Suprapubic skin (tissue), 4 donors: ENCODE measurements at regions not wholly inside any gene's neighbourhood (a gene's known extent, or its start where the extent isn't known, plus 50 kb on each side); places are given as distances from the start of the nearest gene placed in this dataset.

Source experiments
- POLR2A ChIP-seq, 2 donors: fragments of 450-650 bp; IDR thresholded peaks; one replicate each; pipeline ENCODE4 v1.6.1; 2017; ENCODE audit warnings: antibody characterized with exemption in 2 of 2, mild to moderate bottlenecking in 2 of 2, moderate library complexity in 2 of 2
- POLR2AphosphoS5 ChIP-seq, 3 donors: sonication (generic); formaldehyde crosslinking; IDR thresholded peaks; one replicate each; pipeline ENCODE4 v1.6.1; 2017; ENCODE audit warnings: antibody characterized with exemption in 3 of 3
- TF ChIP-seq, protein P1 (sequence below), 2 donors: fragments of 200-600 bp in 1 of 2; fragments of 450-650 bp in 1 of 2; sonication (generic) in 1 of 2; IDR thresholded peaks; one replicate each; pipeline ENCODE4 v1.5.1; 2016 to 2019; ENCODE audit warnings: antibody characterized with exemption in 2 of 2, mild to moderate bottlenecking in 1 of 2, moderate library complexity in 1 of 2

DNA sequence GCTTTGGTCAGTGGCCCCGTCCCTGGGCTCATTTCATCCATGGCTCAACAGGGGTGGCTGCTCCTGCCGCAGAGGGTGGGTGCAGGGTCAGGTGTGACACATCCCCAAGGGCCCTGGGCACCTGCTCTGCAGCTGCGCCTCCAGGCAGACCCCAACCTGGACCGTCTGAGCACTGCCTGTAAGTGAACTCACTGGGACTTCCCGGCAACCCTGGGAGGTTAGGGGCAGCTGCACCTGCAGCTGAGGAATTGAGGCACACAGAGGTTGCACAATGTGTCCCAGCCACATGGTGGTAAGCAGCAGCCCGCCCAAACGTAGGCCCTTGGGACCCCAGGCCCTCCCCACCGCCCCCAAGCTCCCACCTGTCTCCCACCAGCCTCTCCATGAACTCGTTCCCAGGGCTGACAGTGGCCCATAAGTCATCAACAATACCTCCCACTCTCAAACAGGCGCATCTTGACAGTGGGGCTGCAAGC, 55.1 kb downstream of the PLXNA1 start:
- TF ChIP-seq, protein P1, sequence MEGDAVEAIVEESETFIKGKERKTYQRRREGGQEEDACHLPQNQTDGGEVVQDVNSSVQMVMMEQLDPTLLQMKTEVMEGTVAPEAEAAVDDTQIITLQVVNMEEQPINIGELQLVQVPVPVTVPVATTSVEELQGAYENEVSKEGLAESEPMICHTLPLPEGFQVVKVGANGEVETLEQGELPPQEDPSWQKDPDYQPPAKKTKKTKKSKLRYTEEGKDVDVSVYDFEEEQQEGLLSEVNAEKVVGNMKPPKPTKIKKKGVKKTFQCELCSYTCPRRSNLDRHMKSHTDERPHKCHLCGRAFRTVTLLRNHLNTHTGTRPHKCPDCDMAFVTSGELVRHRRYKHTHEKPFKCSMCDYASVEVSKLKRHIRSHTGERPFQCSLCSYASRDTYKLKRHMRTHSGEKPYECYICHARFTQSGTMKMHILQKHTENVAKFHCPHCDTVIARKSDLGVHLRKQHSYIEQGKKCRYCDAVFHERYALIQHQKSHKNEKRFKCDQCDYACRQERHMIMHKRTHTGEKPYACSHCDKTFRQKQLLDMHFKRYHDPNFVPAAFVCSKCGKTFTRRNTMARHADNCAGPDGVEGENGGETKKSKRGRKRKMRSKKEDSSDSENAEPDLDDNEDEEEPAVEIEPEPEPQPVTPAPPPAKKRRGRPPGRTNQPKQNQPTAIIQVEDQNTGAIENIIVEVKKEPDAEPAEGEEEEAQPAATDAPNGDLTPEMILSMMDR (IDR thresholded peaks at IDR 0.05) = no peak
- TF ChIP-seq POLR2A (IDR thresholded peaks at IDR 0.05) (no peak), POLR2AphosphoS5 (IDR thresholded peaks at IDR 0.05) (no peak)
